ENCODE measurements at regions not wholly inside any gene's neighbourhood (a gene's known extent, or its start where the extent isn't known, plus 50 kb on each side); places are given as distances from the start of the nearest gene placed in this dataset.

DNA sequence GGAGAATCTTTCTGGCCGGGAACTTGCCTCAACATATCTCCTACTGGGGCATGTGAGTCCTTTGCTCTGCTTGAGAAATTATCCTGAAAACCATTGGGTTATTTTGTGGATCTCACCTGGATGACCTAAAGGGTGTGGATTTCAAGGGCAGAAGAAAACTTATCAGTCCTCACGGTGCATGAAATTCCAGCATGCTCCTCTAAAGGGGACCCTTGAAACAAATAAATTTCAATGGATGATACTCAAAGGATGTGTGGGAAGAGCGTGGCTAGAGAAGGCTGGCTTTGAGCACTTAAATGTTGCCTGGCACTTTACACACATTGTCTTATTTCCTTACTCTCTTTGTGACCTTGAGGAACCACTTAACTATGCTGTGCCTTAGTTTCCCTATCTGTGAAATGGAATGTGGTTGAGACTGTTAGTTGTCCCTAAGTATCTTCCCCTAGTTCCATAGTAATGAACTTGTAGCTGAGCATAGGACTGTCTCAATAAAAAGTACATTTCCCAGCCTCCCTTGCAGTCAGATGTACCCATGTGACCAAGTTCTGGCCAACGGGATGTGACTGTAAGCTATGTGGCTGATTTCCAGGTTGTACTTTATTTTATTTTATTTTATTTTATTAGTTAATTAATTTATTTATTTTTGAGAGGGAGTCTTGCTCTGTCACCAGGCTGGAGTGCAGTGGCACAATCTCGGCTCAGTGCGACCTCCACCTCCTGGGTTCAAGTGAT is 81.9 kb upstream of the PTPN1 start:
- peaks cover 19% of the 10 kb centered on the region for H3K4me1 Mint-ChIP-seq (ENCODE audit: unreplicated experiment)
- H3K4me3 Mint-ChIP-seq (ENCODE audit: unreplicated experiment) = no peak overlapping the region
- no peak overlapping the region for H3K27ac Mint-ChIP-seq (ENCODE audit: unreplicated experiment)
- H3K36me3 Mint-ChIP-seq (ENCODE audit: unreplicated experiment) = no peaks in the 10 kb centered on the region
- H3K27me3 Mint-ChIP-seq (ENCODE audit: unreplicated experiment) = no peaks in the 10 kb centered on the region
- no peak for DNase-seq (ENCODE audit: extremely low spot score, unreplicated experiment)
- H3K9me3 Mint-ChIP-seq (ENCODE audit: unreplicated experiment) = no peaks in the 10 kb centered on the region
- TF ChIP-seq, protein P1, sequence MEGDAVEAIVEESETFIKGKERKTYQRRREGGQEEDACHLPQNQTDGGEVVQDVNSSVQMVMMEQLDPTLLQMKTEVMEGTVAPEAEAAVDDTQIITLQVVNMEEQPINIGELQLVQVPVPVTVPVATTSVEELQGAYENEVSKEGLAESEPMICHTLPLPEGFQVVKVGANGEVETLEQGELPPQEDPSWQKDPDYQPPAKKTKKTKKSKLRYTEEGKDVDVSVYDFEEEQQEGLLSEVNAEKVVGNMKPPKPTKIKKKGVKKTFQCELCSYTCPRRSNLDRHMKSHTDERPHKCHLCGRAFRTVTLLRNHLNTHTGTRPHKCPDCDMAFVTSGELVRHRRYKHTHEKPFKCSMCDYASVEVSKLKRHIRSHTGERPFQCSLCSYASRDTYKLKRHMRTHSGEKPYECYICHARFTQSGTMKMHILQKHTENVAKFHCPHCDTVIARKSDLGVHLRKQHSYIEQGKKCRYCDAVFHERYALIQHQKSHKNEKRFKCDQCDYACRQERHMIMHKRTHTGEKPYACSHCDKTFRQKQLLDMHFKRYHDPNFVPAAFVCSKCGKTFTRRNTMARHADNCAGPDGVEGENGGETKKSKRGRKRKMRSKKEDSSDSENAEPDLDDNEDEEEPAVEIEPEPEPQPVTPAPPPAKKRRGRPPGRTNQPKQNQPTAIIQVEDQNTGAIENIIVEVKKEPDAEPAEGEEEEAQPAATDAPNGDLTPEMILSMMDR (IDR thresholded peaks at IDR 0.05) = no peak

- H3K27ac Mint-ChIP-seq (ENCODE audit: unreplicated experiment) = no peak overlapping the region
These were observed 80.8 kb upstream of the PTPN1 start for GRCh38 chr20:50429412-50429811.

GRCh38 chr20:50431066-50431450 is 79.1 kb upstream of the PTPN1 start:
- no peak for DNase-seq (ENCODE audit: extremely low spot score, unreplicated experiment)
- Mint-ChIP-seq H3K4me1 (ENCODE audit: unreplicated experiment) (peaks cover 12% of the 10 kb centered on the region), H3K9me3 (ENCODE audit: unreplicated experiment) (no peaks in the 10 kb centered on the region), H3K4me3 (ENCODE audit: unreplicated experiment) (no peak overlapping the region), H3K36me3 (ENCODE audit: unreplicated experiment) (no peaks in the 10 kb centered on the region), H3K27me3 (ENCODE audit: unreplicated experiment) (no peaks in the 10 kb centered on the region), H3K27ac (ENCODE audit: unreplicated experiment) (no peak overlapping the region)
- TF ChIP-seq, protein P1 (IDR thresholded peaks at IDR 0.05) = no peak

More at GRCh38 chr20:50429412-50429811, 80.8 kb upstream of the PTPN1 start:
- Mint-ChIP-seq H3K9me3 (ENCODE audit: unreplicated experiment) (no peaks in the 10 kb centered on the region), H3K36me3 (ENCODE audit: unreplicated experiment) (no peaks in the 10 kb centered on the region), H3K27me3 (ENCODE audit: unreplicated experiment) (no peaks in the 10 kb centered on the region), H3K4me1 (ENCODE audit: unreplicated experiment) (peaks cover 12% of the 10 kb centered on the region), H3K4me3 (ENCODE audit: unreplicated experiment) (no peak overlapping the region)
- TF ChIP-seq, protein P1 (IDR thresholded peaks at IDR 0.05) = no peak
- DNase-seq (ENCODE audit: extremely low spot score, unreplicated experiment) = no peak

DNA sequence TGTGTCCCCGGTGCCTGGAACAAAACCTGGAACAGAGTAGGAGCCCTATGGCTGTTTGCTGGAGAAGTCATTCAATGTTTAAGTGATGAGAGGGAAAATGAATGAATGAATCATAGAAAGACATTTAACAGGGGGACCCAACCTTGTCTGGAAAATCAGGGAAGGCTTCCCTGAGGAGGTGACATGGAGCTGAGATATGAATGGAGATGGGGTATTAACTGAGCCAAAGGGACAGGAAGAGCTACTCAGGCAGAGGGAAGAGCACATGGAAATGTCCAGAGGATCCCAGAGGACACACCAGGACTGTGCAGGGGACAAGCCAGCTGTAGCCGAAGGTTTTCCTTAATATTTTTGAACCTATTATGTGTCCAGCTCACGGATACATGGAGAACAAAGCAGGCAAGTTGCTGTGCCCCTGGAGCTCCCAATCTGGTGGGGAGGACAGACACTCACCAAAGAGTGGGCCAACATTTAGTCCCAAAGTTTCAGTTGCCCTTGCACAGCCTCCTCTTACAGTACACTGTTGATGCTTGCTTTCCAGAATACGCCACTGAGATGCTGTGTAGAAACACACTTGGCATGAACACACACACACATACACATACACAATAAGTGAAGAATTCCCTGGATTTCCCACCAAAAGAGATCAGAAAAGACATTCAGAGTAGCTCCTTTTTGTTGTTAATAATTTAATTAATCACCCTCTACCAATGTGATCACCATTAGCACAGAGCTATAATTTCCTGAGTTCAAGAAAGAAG is 77.0 kb upstream of the PTPN1 start:
- TF ChIP-seq, protein P1 (IDR thresholded peaks at IDR 0.05) = no peak
- H3K36me3 Mint-ChIP-seq (ENCODE audit: unreplicated experiment) = no peaks in the 10 kb centered on the region
- no peaks in the 10 kb centered on the region for H3K9me3 Mint-ChIP-seq (ENCODE audit: unreplicated experiment)
- no peak overlapping the region for H3K4me3 Mint-ChIP-seq (ENCODE audit: unreplicated experiment)
- peaks cover 12% of the 10 kb centered on the region for H3K4me1 Mint-ChIP-seq (ENCODE audit: unreplicated experiment)
- no peaks in the 10 kb centered on the region for H3K27me3 Mint-ChIP-seq (ENCODE audit: unreplicated experiment)
- no peak overlapping the region for H3K27ac Mint-ChIP-seq (ENCODE audit: unreplicated experiment)
- no peak for DNase-seq (ENCODE audit: extremely low spot score, unreplicated experiment)

DNA sequence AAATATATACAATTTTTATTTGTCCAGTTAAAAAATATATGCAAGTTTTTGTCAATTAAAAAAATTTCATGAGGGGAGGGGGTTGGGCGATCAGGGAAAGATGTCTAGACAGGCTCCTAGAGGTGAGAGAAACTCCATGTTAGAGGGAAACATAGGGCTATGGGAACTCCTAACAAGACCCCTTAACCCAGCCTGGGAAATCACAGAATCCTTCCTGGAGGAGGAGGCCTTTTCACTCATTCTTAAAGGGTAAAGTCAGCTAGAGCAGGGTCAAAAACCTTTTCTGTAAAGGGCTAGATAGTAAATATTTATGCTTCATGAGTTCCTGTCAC is 75.9 kb upstream of the PTPN1 start:
- no peaks in the 10 kb centered on the region for H3K27me3 Mint-ChIP-seq (ENCODE audit: unreplicated experiment)
- H3K36me3 Mint-ChIP-seq (ENCODE audit: unreplicated experiment) = no peaks in the 10 kb centered on the region
- TF ChIP-seq, protein P1 (IDR thresholded peaks at IDR 0.05) = no peak
- no peak overlapping the region for H3K4me3 Mint-ChIP-seq (ENCODE audit: unreplicated experiment)
- no peaks in the 10 kb centered on the region for H3K9me3 Mint-ChIP-seq (ENCODE audit: unreplicated experiment)
- H3K27ac Mint-ChIP-seq (ENCODE audit: unreplicated experiment) = no peak overlapping the region
- H3K4me1 Mint-ChIP-seq (ENCODE audit: unreplicated experiment) = peaks cover 16% of the 10 kb centered on the region
- no peak for DNase-seq (ENCODE audit: extremely low spot score, unreplicated experiment)
